ENCODE measurements at regions not wholly inside any gene's neighbourhood (a gene's known extent, or its start where the extent isn't known, plus 50 kb on each side); places are given as distances from the start of the nearest gene placed in this dataset.

DNA sequence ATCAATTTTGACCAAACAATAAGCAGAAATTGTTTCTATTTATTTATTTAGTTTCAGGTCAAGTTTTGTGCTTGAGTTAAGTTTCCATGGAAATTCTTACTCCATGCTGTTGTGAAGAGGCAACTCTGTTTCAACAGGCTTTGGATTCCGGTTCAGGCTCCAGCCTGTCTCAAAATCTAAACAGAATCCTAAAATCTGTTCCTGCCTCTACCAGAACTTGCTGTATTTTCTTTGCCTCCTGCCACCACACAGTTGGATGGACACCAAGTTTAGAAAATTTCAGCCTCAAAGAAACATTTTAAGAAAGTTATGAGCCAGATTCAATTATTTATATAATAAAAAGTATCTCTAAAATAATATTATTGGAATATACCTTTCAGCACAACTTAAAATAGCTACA is 330.9 kb downstream of the FOXG1 start:
- no peak overlapping the region for H3K4me3 ChIP-seq (ENCODE audit: low read length)
- TF ChIP-seq, protein P1, sequence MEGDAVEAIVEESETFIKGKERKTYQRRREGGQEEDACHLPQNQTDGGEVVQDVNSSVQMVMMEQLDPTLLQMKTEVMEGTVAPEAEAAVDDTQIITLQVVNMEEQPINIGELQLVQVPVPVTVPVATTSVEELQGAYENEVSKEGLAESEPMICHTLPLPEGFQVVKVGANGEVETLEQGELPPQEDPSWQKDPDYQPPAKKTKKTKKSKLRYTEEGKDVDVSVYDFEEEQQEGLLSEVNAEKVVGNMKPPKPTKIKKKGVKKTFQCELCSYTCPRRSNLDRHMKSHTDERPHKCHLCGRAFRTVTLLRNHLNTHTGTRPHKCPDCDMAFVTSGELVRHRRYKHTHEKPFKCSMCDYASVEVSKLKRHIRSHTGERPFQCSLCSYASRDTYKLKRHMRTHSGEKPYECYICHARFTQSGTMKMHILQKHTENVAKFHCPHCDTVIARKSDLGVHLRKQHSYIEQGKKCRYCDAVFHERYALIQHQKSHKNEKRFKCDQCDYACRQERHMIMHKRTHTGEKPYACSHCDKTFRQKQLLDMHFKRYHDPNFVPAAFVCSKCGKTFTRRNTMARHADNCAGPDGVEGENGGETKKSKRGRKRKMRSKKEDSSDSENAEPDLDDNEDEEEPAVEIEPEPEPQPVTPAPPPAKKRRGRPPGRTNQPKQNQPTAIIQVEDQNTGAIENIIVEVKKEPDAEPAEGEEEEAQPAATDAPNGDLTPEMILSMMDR (IDR thresholded peaks at IDR 0.05; ENCODE audit: insufficient read depth, low read depth, low read length, missing control alignments), result no peak
- DNase-seq (ENCODE audit: low read depth), result no peak

GRCh38 chr14:29098656-29099055 is 332.1 kb downstream of the FOXG1 start:
- DNase-seq (ENCODE audit: low read depth), result no peak
- TF ChIP-seq, protein P1 (IDR thresholded peaks at IDR 0.05; ENCODE audit: insufficient read depth, low read depth, low read length, missing control alignments), result no peak

GRCh38 chr14:29102266-29102665 is 335.7 kb downstream of the FOXG1 start:
- TF ChIP-seq, protein P1 (IDR thresholded peaks at IDR 0.05; ENCODE audit: insufficient read depth, low read depth, low read length, missing control alignments), result no peak
- no peak for DNase-seq (ENCODE audit: low read depth)
- no peak overlapping the region for H3K4me3 ChIP-seq (ENCODE audit: low read length)

More at GRCh38 chr14:29098656-29099055, 332.1 kb downstream of the FOXG1 start:
- no peak overlapping the region for H3K4me3 ChIP-seq (ENCODE audit: low read length)

DNA sequence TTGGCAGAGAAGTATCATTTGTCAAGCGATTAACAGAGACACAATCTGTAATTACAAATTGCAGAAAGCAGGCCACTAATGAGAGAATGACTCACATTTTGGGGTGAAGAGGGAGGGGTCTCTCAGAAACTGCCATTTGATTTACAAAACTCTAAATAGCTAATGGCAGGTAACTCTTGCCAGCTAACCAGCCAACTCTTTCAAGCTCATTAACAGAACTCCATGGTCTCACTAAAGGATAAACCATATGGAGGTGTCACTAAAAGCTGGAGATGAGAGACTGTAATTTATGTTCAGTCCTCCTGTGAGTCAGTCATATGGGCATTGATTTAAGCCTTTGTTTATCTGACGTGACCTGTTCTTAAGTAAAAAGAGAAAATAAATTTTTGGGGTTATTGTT is 336.4 kb downstream of the FOXG1 start:
- DNase-seq (ENCODE audit: low read depth), result no peak
- H3K4me3 ChIP-seq (ENCODE audit: low read length), result no peak overlapping the region
- TF ChIP-seq, protein P1 (IDR thresholded peaks at IDR 0.05; ENCODE audit: insufficient read depth, low read depth, low read length, missing control alignments), result no peak

GRCh38 chr14:29108908-29109307 is 342.3 kb downstream of the FOXG1 start:
- TF ChIP-seq, protein P1 (IDR thresholded peaks at IDR 0.05; ENCODE audit: insufficient read depth, low read depth, low read length, missing control alignments), result no peak
- DNase-seq (ENCODE audit: low read depth), result no peak
- no peak overlapping the region for H3K4me3 ChIP-seq (ENCODE audit: low read length)

- DNase-seq (ENCODE audit: low read depth), result no peak
- TF ChIP-seq, protein P1 (IDR thresholded peaks at IDR 0.05; ENCODE audit: insufficient read depth, low read depth, low read length, missing control alignments), result no peak
- H3K4me3 ChIP-seq (ENCODE audit: low read length), result no peak overlapping the region
Measured at GRCh38 chr14:29109589-29109988, 343.0 kb downstream of the FOXG1 start.

DNA sequence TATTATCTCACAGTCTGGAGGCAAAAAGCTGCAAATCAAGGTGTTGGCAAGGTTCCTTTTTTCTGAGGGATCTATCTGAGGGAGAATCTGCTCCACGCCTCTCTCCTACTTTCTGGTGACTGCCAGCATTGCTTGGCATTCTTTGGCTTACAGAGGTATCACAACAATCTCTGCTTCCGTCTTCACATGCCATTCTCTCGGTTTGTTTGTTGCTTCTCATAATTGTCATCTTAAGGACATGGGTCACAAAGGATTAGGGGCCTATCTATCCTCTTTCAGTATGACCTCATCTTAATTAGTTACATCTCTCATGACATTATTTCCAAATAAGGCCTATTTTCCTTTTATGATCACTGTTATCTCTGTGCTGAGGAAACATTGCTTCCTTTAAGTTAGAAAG is 345.0 kb downstream of the FOXG1 start:
- no peak for DNase-seq (ENCODE audit: low read depth)
- H3K4me3 ChIP-seq (ENCODE audit: low read length), result no peak overlapping the region
- TF ChIP-seq, protein P1 (IDR thresholded peaks at IDR 0.05; ENCODE audit: insufficient read depth, low read depth, low read length, missing control alignments), result no peak
